Glomerular visceral epithelial cell (primary cell): ENCODE measurements at regions not wholly inside any gene's neighbourhood (a gene's known extent, or its start where the extent isn't known, plus 50 kb on each side); places are given as distances from the start of the nearest gene placed in this dataset.

ENCODE experiments used
- DNase-seq: peaks from one replicate; pipeline ENCODE4 v3.0.0-alpha.2; 2016; ENCODE audit errors: extremely low spot score

- DNase-seq: no peak
These were observed 72.3 kb upstream of the CSF3R start for GRCh38 chr1:36555041-36555440.

GRCh38 chr1:36554323-36554628 is 71.6 kb upstream of the CSF3R start:
- DNase-seq: no peak

GRCh38 chr1:36553591-36554322 is 71.0 kb upstream of the CSF3R start:
- DNase-seq: peak; percentile 50

- no peak for DNase-seq
These were observed 60.3 kb upstream of the CSF3R start for GRCh38 chr1:36542962-36543515.

GRCh38 chr1:36542024-36542961 is 59.6 kb upstream of the CSF3R start:
- DNase-seq: no peak

- DNase-seq: no peak
These were observed 57.3 kb upstream of the CSF3R start for GRCh38 chr1:36540056-36540455.

- no peak for DNase-seq
These were observed 56.8 kb upstream of the CSF3R start for GRCh38 chr1:36539526-36539925.

GRCh38 chr1:36537991-36538390 is 55.3 kb upstream of the CSF3R start:
- DNase-seq: no peak

- DNase-seq: no peak
These were observed 54.6 kb upstream of the CSF3R start for GRCh38 chr1:36537190-36537768.

GRCh38 chr1:36536727-36537126 is 54.0 kb upstream of the CSF3R start:
- DNase-seq: no peak

- DNase-seq: no peak
These were observed 52.1 kb upstream of the CSF3R start for GRCh38 chr1:36534711-36535412.

GRCh38 chr1:36533897-36534296 is 51.2 kb upstream of the CSF3R start:
- no peak for DNase-seq

- no peak for DNase-seq
These were observed 50.2 kb upstream of the CSF3R start for GRCh38 chr1:36532810-36533401.
